MCF 10A (cell line): ENCODE measurements at regions not wholly inside any gene's neighbourhood (a gene's known extent, or its start where the extent isn't known, plus 50 kb on each side); places are given as distances from the start of the nearest gene placed in this dataset.

ENCODE experiments used
- BruUV-seq: library from RNA; stranded (reverse); fragments of 400-500 nt; replicated peaks from 2 replicates; lab custom pipeline; 2021; lab: Mats Ljungman, UMichigan
- CTCF ChIA-PET: fragments of 300-600 bp; sonication (Branson Sonifier 250); formaldehyde crosslinking; extraction: SDS; loops from one replicate; lab custom pipeline; 2021; ENCODE audit warnings: antibody characterized with exemption, inconsistent platforms; lab: Yijun Ruan, JAX
- POLR2A ChIA-PET: fragments of 300-600, 350-650 bp; sonication (Branson Sonifier 250); formaldehyde crosslinking; extraction: SDS; loops from one replicate; lab custom pipeline; 2020; ENCODE audit warnings: antibody characterized with exemption, inconsistent platforms; lab: Yijun Ruan, JAX
- DNase-seq: peaks from one replicate; pipeline ENCODE4 v3.0.0-alpha.2; 2018; ENCODE audit not compliant: unreplicated experiment
- H3K27ac Mint-ChIP-seq: one replicate; pipeline ENCODE4 v1.8.0; 2022; ENCODE audit warnings: mild to moderate bottlenecking, low read depth, mixed read lengths; ENCODE audit not compliant: unreplicated experiment
- H3K27me3 Mint-ChIP-seq: one replicate; pipeline ENCODE4 v1.8.0; 2022; ENCODE audit warnings: mixed read lengths; ENCODE audit not compliant: insufficient read depth, unreplicated experiment
- H3K36me3 Mint-ChIP-seq: one replicate; pipeline ENCODE4 v1.8.0; 2022; ENCODE audit warnings: mild to moderate bottlenecking, moderate library complexity, mixed read lengths; ENCODE audit not compliant: insufficient read depth, unreplicated experiment
- H3K4me1 Mint-ChIP-seq: one replicate; pipeline ENCODE4 v1.8.0; 2022; ENCODE audit warnings: mixed read lengths; ENCODE audit not compliant: insufficient read depth, unreplicated experiment
- H3K4me3 Mint-ChIP-seq: one replicate; pipeline ENCODE4 v1.8.0; 2022; ENCODE audit warnings: mild to moderate bottlenecking, moderate library complexity, mixed read lengths; ENCODE audit not compliant: unreplicated experiment
- H3K9me3 Mint-ChIP-seq: one replicate; pipeline ENCODE4 v1.8.0; 2022; ENCODE audit warnings: mixed read lengths; ENCODE audit not compliant: unreplicated experiment
- CTCF ChIP-seq: fragments of 200-600 bp; IDR thresholded peaks from one replicate; pipeline ENCODE4 v1.8.0; 2022; ENCODE audit warnings: antibody characterized with exemption, mild to moderate bottlenecking; ENCODE audit not compliant: unreplicated experiment
- intact Hi-C: fragments of 100-400 bp; cut with micrococcal nuclease; formaldehyde crosslinking; loops from 2 replicates; pipeline ENCODE4 v1.14.1; 2022

GRCh38 chr11:114848027-114848426 is 169.7 kb downstream of the NXPE2 start:
- no peak for TF ChIP-seq CTCF
- BruUV-seq, result no TSS peak
- H3K4me3 Mint-ChIP-seq, result no peak overlapping the region
- CTCF ChIA-PET, result interaction anchor here (0.7 kb wide), 1 partner anchor 13 kb away, joined by 6 read pairs; no protein-coding TSS in a partner anchor
- H3K9me3 Mint-ChIP-seq, result no peaks in the 10 kb centered on the region
- intact Hi-C loops, result no loop called here
- no peaks in the 10 kb centered on the region for H3K36me3 Mint-ChIP-seq
- POLR2A ChIA-PET, result no interaction called here
- no peak for DNase-seq
- H3K4me1 Mint-ChIP-seq, result no peaks in the 10 kb centered on the region
- H3K27me3 Mint-ChIP-seq, result peaks cover 38% of the 10 kb centered on the region
- H3K27ac Mint-ChIP-seq, result no peak overlapping the region

GRCh38 chr11:114857281-114857680 is 179.0 kb downstream of the NXPE2 start:
- BruUV-seq, result no TSS peak
- Mint-ChIP-seq H3K27ac (no peak overlapping the region), H3K36me3 (no peaks in the 10 kb centered on the region), H3K9me3 (peaks cover 21% of the 10 kb centered on the region), H3K4me1 (no peaks in the 10 kb centered on the region), H3K27me3 (peaks cover 17% of the 10 kb centered on the region), H3K4me3 (no peak overlapping the region)
- no peak for DNase-seq
- intact Hi-C loops, result no loop called here
- ChIA-PET POLR2A (no interaction called here), CTCF (interaction anchor here (0.6 kb wide), 1 partner anchor 93 kb away, joined by 5 read pairs; no protein-coding TSS in a partner anchor)
- no peak for TF ChIP-seq CTCF

- H3K4me1 Mint-ChIP-seq, result no peaks in the 10 kb centered on the region
Measured at GRCh38 chr11:114864896-114865295, 186.6 kb downstream of the NXPE2 start.

GRCh38 chr11:114876234-114876633 is 197.9 kb downstream of the NXPE2 start:
- no peak for TF ChIP-seq CTCF
- Mint-ChIP-seq H3K36me3 (no peaks in the 10 kb centered on the region), H3K4me1 (no peaks in the 10 kb centered on the region), H3K27me3 (no peaks in the 10 kb centered on the region), H3K4me3 (no peak overlapping the region), H3K27ac (no peak overlapping the region), H3K9me3 (no peaks in the 10 kb centered on the region)
- no peak for DNase-seq
- POLR2A ChIA-PET, result interaction anchor here (0.7 kb wide), 1 partner anchor 620 kb away, joined by 3 read pairs; no protein-coding TSS in a partner anchor
- intact Hi-C loops, result no loop called here
- CTCF ChIA-PET, result no interaction called here
- BruUV-seq, result no TSS peak

More at GRCh38 chr11:114864896-114865295, 186.6 kb downstream of the NXPE2 start:
- BruUV-seq, result no TSS peak
- Mint-ChIP-seq H3K9me3 (peaks cover 9% of the 10 kb centered on the region), H3K36me3 (no peaks in the 10 kb centered on the region), H3K27ac (no peak overlapping the region), H3K4me3 (no peak overlapping the region), H3K27me3 (peaks cover 13% of the 10 kb centered on the region)
- no peak for TF ChIP-seq CTCF
- CTCF ChIA-PET, result no interaction called here
- intact Hi-C loops, result no loop called here
- DNase-seq, result no peak
- POLR2A ChIA-PET, result no interaction called here
